HEK293 (cell line): ENCODE measurements at regions not wholly inside any gene's neighbourhood (a gene's known extent, or its start where the extent isn't known, plus 50 kb on each side); places are given as distances from the start of the nearest gene placed in this dataset.

ENCODE experiments used
- AEBP2 ChIP-seq: fragments of 450-650 bp; formaldehyde crosslinking; IDR thresholded peaks from 2 replicates; pipeline ENCODE4 v1.5.1; 2016; ENCODE audit warnings: missing biosample characterization, missing genetic modification characterization, borderline replicate concordance
- GLIS1 ChIP-seq: fragments of 450-650 bp; formaldehyde crosslinking; IDR thresholded peaks from 2 replicates; pipeline ENCODE4 v1.5.1; 2016; ENCODE audit warnings: missing biosample characterization, missing genetic modification characterization
- HOXD13 ChIP-seq: sonication (generic); formaldehyde crosslinking; IDR thresholded peaks from 2 replicates; pipeline ENCODE4 v1.8.0; 2022; ENCODE audit warnings: missing genetic modification reagents, borderline replicate concordance
- MYNN ChIP-seq: fragments of 450-650 bp; formaldehyde crosslinking; IDR thresholded peaks from 2 replicates; pipeline ENCODE4 v1.5.1; 2016; ENCODE audit warnings: missing biosample characterization, missing genetic modification characterization, borderline replicate concordance
- MZF1 ChIP-seq: fragments of 450-650 bp; formaldehyde crosslinking; IDR thresholded peaks from 2 replicates; pipeline ENCODE4 v1.5.1; 2017; ENCODE audit warnings: missing biosample characterization, missing genetic modification characterization, borderline replicate concordance
- OVOL3 ChIP-seq: fragments of 450-650 bp; formaldehyde crosslinking; IDR thresholded peaks from 2 replicates; pipeline ENCODE4 v1.5.1; 2016; ENCODE audit warnings: missing biosample characterization, missing genetic modification characterization
- PRDM1 ChIP-seq: fragments of 450-650 bp; formaldehyde crosslinking; IDR thresholded peaks from 2 replicates; pipeline ENCODE4; 2016; ENCODE audit warnings: missing biosample characterization, missing genetic modification characterization
- SCRT1 ChIP-seq: fragments of 450-650 bp; formaldehyde crosslinking; IDR thresholded peaks from 2 replicates; pipeline ENCODE4 v1.5.1; 2016; ENCODE audit warnings: missing biosample characterization, missing genetic modification characterization, borderline replicate concordance
- SP7 ChIP-seq: fragments of 450-650 bp; formaldehyde crosslinking; IDR thresholded peaks from 2 replicates; pipeline ENCODE4 v1.5.1; 2016; ENCODE audit warnings: missing biosample characterization, missing genetic modification characterization
- YY1 ChIP-seq: fragments of 450-650 bp; formaldehyde crosslinking; IDR thresholded peaks from 2 replicates; pipeline ENCODE4 v1.5.1; 2018; ENCODE audit warnings: missing biosample characterization, missing genetic modification characterization
- ZBTB21 ChIP-seq: fragments of 450-650 bp; formaldehyde crosslinking; IDR thresholded peaks from 2 replicates; pipeline ENCODE4 v1.5.1; 2017; ENCODE audit warnings: missing biosample characterization, missing genetic modification characterization
- ZNF10 ChIP-seq: fragments of 450-650 bp; formaldehyde crosslinking; IDR thresholded peaks from 2 replicates; pipeline ENCODE4 v1.5.1; 2017; ENCODE audit warnings: missing biosample characterization, missing genetic modification characterization
- ZNF112 ChIP-seq: fragments of 450-650 bp; formaldehyde crosslinking; IDR thresholded peaks from 2 replicates; pipeline ENCODE4 v1.5.0; 2017; ENCODE audit warnings: missing biosample characterization, missing genetic modification characterization
- ZNF114 ChIP-seq: fragments of 450-650 bp; formaldehyde crosslinking; IDR thresholded peaks from 2 replicates; pipeline ENCODE4 v1.5.0; 2017; ENCODE audit warnings: missing biosample characterization, missing genetic modification characterization
- ZNF121 ChIP-seq: fragments of 450-650 bp; formaldehyde crosslinking; IDR thresholded peaks from 2 replicates; pipeline ENCODE4 v1.5.1; 2016; ENCODE audit warnings: missing biosample characterization, missing genetic modification characterization
- ZNF133 ChIP-seq: fragments of 450-650 bp; formaldehyde crosslinking; IDR thresholded peaks from 2 replicates; pipeline ENCODE4 v1.5.1; 2016; ENCODE audit warnings: missing biosample characterization, missing genetic modification characterization
- ZNF169 ChIP-seq: fragments of 450-650 bp; formaldehyde crosslinking; IDR thresholded peaks from 2 replicates; pipeline ENCODE4 v1.5.1; 2016; ENCODE audit warnings: missing biosample characterization, missing genetic modification characterization
- ZNF202 ChIP-seq: fragments of 450-650 bp; formaldehyde crosslinking; IDR thresholded peaks from 2 replicates; pipeline ENCODE4 v1.5.1; 2016; ENCODE audit warnings: missing biosample characterization, missing genetic modification characterization, borderline replicate concordance
- ZNF292 ChIP-seq: fragments of 450-650 bp; formaldehyde crosslinking; IDR thresholded peaks from 2 replicates; pipeline ENCODE4 v1.5.1; 2016; ENCODE audit warnings: low read depth, missing biosample characterization, missing genetic modification characterization, borderline replicate concordance
- ZNF302 ChIP-seq: fragments of 450-650 bp; formaldehyde crosslinking; IDR thresholded peaks from 2 replicates; pipeline ENCODE4 v1.5.1; 2016; ENCODE audit warnings: missing biosample characterization, missing genetic modification characterization, low read depth
- ZNF311 ChIP-seq: fragments of 450-650 bp; formaldehyde crosslinking; IDR thresholded peaks from 2 replicates; pipeline ENCODE4 v1.5.1; 2017; ENCODE audit warnings: missing biosample characterization, missing genetic modification characterization, borderline replicate concordance
- ZNF335 ChIP-seq: fragments of 450-650 bp; formaldehyde crosslinking; conservative IDR thresholded peaks from 2 replicates; pipeline ENCODE4 v1.5.1; 2016; ENCODE audit warnings: missing biosample characterization, missing genetic modification characterization
- ZNF354C ChIP-seq: fragments of 450-650 bp; formaldehyde crosslinking; IDR thresholded peaks from 2 replicates; pipeline ENCODE4 v1.5.1; 2016; ENCODE audit warnings: missing biosample characterization, missing genetic modification characterization, low read depth, borderline replicate concordance
- ZNF510 ChIP-seq: fragments of 450-650 bp; formaldehyde crosslinking; IDR thresholded peaks from 2 replicates; pipeline ENCODE4 v1.5.1; 2018; ENCODE audit warnings: mild to moderate bottlenecking, missing genetic modification characterization, missing biosample characterization; ENCODE audit not compliant: insufficient replicate concordance
- ZNF549 ChIP-seq: fragments of 450-650 bp; IDR thresholded peaks from 2 replicates; pipeline ENCODE4 v1.5.1; 2018; ENCODE audit warnings: missing biosample characterization, missing genetic modification characterization, mild to moderate bottlenecking, inconsistent platforms, moderate library complexity
- ZNF558 ChIP-seq: fragments of 450-650 bp; formaldehyde crosslinking; IDR thresholded peaks from 2 replicates; pipeline ENCODE4 v1.5.1; 2016; ENCODE audit warnings: missing biosample characterization, missing genetic modification characterization
- ZNF571 ChIP-seq: fragments of 450-650 bp; formaldehyde crosslinking; IDR thresholded peaks from 2 replicates; pipeline ENCODE4 v1.5.0; 2017; ENCODE audit warnings: missing biosample characterization, missing genetic modification characterization
- ZNF600 ChIP-seq: fragments of 450-650 bp; formaldehyde crosslinking; IDR thresholded peaks from 2 replicates; pipeline ENCODE4 v1.5.1; 2016; ENCODE audit warnings: missing biosample characterization, missing genetic modification characterization
- ZNF623 ChIP-seq: fragments of 450-650 bp; formaldehyde crosslinking; IDR thresholded peaks from 2 replicates; pipeline ENCODE4 v1.5.1; 2016; ENCODE audit warnings: missing biosample characterization, missing genetic modification characterization
- ZNF660 ChIP-seq: fragments of 450-650 bp; IDR thresholded peaks from 2 replicates; pipeline ENCODE4 v1.5.1; 2018; ENCODE audit warnings: missing biosample characterization, mild to moderate bottlenecking, missing genetic modification characterization
- ZXDB ChIP-seq: fragments of 450-650 bp; formaldehyde crosslinking; IDR thresholded peaks from 2 replicates; pipeline ENCODE4 v1.5.1; 2016; ENCODE audit warnings: missing biosample characterization, missing genetic modification characterization
- TF ChIP-seq, protein P1 (sequence below): fragments of 450-650 bp; formaldehyde crosslinking; IDR thresholded peaks from 2 replicates; pipeline ENCODE4 v1.5.1; 2016; ENCODE audit warnings: missing biosample characterization, missing genetic modification characterization
- TF ChIP-seq, protein P2 (sequence below): fragments of 450-650 bp; formaldehyde crosslinking; conservative IDR thresholded peaks from 2 replicates; pipeline ENCODE4 v1.5.1; 2016; ENCODE audit warnings: low read depth, missing biosample characterization, missing genetic modification characterization

DNA sequence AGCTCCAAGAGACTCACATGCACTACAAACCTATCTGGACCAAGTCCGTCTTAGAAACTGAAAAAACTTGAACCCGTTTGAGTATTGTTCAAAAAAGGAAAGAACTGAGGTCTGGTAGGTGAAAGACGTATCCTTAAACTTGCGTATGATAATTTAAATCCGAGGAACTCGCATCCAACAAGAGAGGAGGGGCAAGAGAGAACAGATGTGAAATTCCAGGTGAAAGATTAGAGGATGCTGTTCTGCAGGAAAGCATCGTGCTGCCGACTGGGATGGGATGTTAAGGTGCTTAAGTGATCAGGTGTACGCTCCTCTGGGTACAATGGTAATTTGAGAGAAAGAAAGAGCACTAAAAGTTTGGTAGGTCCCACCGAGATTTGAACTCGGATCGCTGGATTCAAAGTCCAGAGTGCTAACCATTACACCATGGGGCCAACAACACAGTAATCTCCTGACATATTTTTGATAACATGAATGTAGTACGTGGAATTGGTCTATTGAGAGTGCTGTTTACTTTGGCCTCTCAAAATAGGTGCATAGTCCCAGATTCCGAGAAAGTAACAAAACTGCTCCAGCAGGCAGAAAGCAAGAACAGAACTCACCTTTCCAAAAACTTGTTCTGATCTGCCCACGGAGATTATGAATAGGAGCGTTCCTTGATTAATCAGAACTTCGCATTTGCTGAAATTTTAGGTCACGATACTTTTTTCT, 53.5 kb upstream of the BTN3A2 start (continued):
- TF ChIP-seq PRDM1 (tag by site-specific recombination): peak; percentile 72; the same call in 1 of the 2 replicates
- 0 out of 2 replicates have a peak, but pooled peaks have one; percentile 32 for TF ChIP-seq ZNF335 (tag by site-specific recombination)
- no peak for TF ChIP-seq ZNF133 (tag by site-specific recombination)
- no peak for TF ChIP-seq SCRT1 (tag by site-specific recombination)
- no peak for TF ChIP-seq ZNF202 (tag by site-specific recombination)
- peak; percentile 57 for TF ChIP-seq ZNF600 (tag by site-specific recombination)
- TF ChIP-seq ZBTB21 (tag by site-specific recombination): peak; percentile 76
- no peak for TF ChIP-seq HOXD13 (CRISPR knock-in tag)
- TF ChIP-seq ZNF558: peak; percentile 31; the same call in 1 of the 2 replicates
- no peak for TF ChIP-seq ZNF302 (tag by site-specific recombination)
- TF ChIP-seq ZNF112: no peak
- TF ChIP-seq ZXDB (tag by site-specific recombination): peak; percentile 42
- TF ChIP-seq MZF1 (tag by site-specific recombination): no peak; the same call in 1 of the 2 replicates
- TF ChIP-seq ZNF660 (tag by site-specific recombination): peak; percentile 87
- peak; percentile 67; the same call in 1 of the 2 replicates for TF ChIP-seq ZNF10 (tag by site-specific recombination)
- no peak for TF ChIP-seq ZNF169 (tag by site-specific recombination)
- peak; percentile 72 for TF ChIP-seq ZNF549 (tag by site-specific recombination)
- TF ChIP-seq AEBP2 (tag by site-specific recombination): no peak
- TF ChIP-seq, protein P1, sequence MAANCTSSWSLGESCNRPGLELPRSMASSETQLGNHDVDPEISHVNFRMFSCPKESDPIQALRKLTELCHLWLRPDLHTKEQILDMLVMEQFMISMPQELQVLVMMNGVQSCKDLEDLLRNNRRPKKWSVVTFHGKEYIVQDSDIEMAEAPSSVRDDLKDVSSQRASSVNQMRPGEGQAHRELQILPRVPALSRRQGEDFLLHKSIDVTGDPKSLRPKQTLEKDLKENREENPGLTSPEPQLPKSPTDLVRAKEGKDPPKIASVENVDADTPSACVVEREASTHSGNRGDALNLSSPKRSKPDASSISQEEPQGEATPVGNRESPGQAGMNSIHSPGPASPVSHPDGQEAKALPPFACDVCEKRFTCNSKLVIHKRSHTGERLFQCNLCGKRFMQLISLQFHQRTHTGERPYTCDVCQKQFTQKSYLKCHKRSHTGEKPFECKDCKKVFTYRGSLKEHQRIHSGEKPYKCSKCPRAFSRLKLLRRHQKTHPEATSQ (tag by site-specific recombination): 0 out of 2 replicates have a peak, but pooled peaks have one; percentile 13
- no peak for TF ChIP-seq ZNF623 (tag by site-specific recombination)
- no peak for TF ChIP-seq ZNF121 (tag by site-specific recombination)
- TF ChIP-seq SP7 (tag by site-specific recombination): peak; percentile 63
- no peak for TF ChIP-seq ZNF292 (tag by site-specific recombination)
- no peak for TF ChIP-seq GLIS1 (tag by site-specific recombination)
- no peak for TF ChIP-seq ZNF114 (tag by site-specific recombination)
- peak; percentile 37; the same call in 1 of the 2 replicates for TF ChIP-seq YY1
- TF ChIP-seq OVOL3 (tag by site-specific recombination): 0 out of 2 replicates have a peak, but pooled peaks have one; percentile 9
- TF ChIP-seq, protein P2, sequence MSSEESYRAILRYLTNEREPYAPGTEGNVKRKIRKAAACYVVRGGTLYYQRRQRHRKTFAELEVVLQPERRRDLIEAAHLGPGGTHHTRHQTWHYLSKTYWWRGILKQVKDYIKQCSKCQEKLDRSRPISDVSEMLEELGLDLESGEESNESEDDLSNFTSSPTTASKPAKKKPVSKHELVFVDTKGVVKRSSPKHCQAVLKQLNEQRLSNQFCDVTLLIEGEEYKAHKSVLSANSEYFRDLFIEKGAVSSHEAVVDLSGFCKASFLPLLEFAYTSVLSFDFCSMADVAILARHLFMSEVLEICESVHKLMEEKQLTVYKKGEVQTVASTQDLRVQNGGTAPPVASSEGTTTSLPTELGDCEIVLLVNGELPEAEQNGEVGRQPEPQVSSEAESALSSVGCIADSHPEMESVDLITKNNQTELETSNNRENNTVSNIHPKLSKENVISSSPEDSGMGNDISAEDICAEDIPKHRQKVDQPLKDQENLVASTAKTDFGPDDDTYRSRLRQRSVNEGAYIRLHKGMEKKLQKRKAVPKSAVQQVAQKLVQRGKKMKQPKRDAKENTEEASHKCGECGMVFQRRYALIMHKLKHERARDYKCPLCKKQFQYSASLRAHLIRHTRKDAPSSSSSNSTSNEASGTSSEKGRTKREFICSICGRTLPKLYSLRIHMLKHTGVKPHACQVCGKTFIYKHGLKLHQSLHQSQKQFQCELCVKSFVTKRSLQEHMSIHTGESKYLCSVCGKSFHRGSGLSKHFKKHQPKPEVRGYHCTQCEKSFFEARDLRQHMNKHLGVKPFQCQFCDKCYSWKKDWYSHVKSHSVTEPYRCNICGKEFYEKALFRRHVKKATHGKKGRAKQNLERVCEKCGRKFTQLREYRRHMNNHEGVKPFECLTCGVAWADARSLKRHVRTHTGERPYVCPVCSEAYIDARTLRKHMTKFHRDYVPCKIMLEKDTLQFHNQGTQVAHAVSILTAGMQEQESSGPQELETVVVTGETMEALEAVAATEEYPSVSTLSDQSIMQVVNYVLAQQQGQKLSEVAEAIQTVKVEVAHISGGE (tag by site-specific recombination): no peak
- no peak for TF ChIP-seq ZNF571 (tag by site-specific recombination)
- no peak for TF ChIP-seq MYNN (tag by site-specific recombination)
- no peak for TF ChIP-seq ZNF311 (tag by site-specific recombination)
- no peak for TF ChIP-seq ZNF354C (tag by site-specific recombination)
- no peak for TF ChIP-seq ZNF510 (tag by site-specific recombination)
